ENCODE measurements at regions not wholly inside any gene's neighbourhood (a gene's known extent, or its start where the extent isn't known, plus 50 kb on each side); places are given as distances from the start of the nearest gene placed in this dataset.

DNA sequence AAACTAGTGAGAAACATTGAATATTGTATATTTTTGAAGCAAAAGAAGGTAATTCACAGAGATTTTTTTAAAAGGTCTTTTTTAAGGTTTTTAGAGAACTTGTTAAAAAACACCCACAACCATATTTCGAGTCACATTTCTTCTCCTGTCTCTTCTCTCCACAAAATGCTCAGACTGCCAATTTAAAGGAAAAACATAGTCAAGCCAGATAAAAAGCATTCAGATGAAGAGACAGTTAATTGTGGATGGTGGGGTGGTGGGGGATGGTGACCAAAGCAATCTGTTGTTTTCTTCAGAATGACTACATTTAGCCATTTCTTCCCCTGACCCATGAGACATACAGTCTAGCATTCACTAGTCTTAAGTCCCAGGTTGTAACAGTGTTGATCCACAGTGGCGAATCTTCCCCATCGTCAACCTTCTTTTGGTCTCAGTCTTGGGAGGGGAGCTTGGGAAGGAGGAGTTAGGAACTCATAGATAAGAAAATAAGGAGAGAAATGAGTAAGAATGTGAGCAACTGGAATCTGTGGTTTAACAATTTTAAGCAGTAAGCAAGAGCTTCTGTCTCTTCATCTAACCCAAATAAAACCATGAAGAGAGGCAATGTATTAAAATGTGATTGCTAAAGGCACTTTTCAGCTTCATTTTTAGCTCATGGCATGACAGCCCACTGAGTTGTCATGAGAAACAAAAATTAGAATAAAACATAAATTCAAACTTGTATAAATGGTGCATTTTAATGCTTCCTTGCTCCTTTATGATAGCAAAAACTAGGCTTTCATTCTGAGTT is 413.7 kb upstream of the FSHR start:
- H3K27ac ChIP-seq = no peak overlapping the region
- no peak for DNase-seq
- no peaks in the 10 kb centered on the region for H3K27me3 ChIP-seq
- H3K4me1 ChIP-seq (ENCODE audit: insufficient read depth) = no peaks in the 10 kb centered on the region
- no peaks in the 10 kb centered on the region for H3K9me3 ChIP-seq
- no peak for TF ChIP-seq CTCF (IDR thresholded peaks at IDR 0.05)
- no peak for TF ChIP-seq POLR2A (IDR thresholded peaks at IDR 0.05)
- no peak for TF ChIP-seq EP300 (IDR thresholded peaks at IDR 0.05)
- H3K36me3 ChIP-seq = no peaks in the 10 kb centered on the region
- no peak overlapping the region for H3K4me3 ChIP-seq
- 37 to 47% (median 44%) methylated on average over 3 of the region's 3 CpGs for whole genome bisulfite sequencing, 3 donors
- intact Hi-C loops (cut with DNase I) = no loop called here

DNA sequence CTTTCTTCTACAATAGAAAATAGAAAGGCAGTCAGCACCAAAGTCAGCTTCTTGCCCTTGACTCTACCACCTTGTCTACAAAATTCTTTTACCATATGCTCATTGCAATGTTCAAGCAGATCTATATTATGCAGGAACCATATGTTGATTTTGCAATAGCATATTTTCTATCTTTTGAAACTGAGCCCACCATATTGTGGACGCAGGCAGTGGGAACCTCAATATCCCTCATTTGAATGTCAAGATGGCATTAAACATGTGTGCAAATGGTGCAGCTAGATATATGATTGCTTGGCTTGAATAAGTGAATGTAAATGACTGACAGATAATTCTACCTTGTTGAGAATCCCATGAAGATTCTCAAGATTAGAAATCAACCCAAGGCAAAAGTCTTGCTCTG is 412.7 kb upstream of the FSHR start:
- Histone ChIP-seq H3K4me1 (ENCODE audit: insufficient read depth) (no peaks in the 10 kb centered on the region), H3K27me3 (no peaks in the 10 kb centered on the region), H3K36me3 (no peaks in the 10 kb centered on the region), H3K27ac (no peak overlapping the region), H3K4me3 (no peak overlapping the region), H3K9me3 (no peaks in the 10 kb centered on the region)
- DNase-seq = no peak
- TF ChIP-seq POLR2A (IDR thresholded peaks at IDR 0.05) (no peak), CTCF (IDR thresholded peaks at IDR 0.05) (no peak), EP300 (IDR thresholded peaks at IDR 0.05) (no peak)
- WGBS, 3 donors = 34 to 88% (median 39%) methylated on average over 1 of the region's 1 CpG
- intact Hi-C loops (cut with DNase I) = no loop called here

DNA sequence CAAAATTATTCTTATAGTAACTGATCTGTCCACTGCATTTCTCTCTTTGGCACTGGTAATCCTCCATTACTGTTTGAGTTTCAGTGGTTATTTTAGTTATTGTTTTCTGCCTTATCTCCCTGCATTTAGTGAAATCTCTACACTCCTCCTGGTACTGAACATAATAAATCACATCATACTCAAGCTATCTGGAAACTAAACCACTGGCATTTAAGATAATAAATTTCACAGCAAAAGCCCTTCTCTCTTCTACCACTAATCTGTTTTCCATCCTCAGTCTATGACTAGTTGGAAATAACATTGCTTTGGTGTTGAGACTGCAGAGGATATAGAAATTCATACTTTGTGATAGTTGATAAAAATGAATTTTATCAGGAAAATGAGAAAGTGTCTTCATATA is 399.3 kb upstream of the FSHR start:
- H3K27me3 ChIP-seq = no peaks in the 10 kb centered on the region
- no peaks in the 10 kb centered on the region for H3K36me3 ChIP-seq
- no peak for DNase-seq
- no peak for TF ChIP-seq EP300 (IDR thresholded peaks at IDR 0.05)
- TF ChIP-seq POLR2A (IDR thresholded peaks at IDR 0.05) = no peak
- TF ChIP-seq CTCF (IDR thresholded peaks at IDR 0.05) = no peak
- H3K9me3 ChIP-seq = no peaks in the 10 kb centered on the region
- H3K4me3 ChIP-seq = no peak overlapping the region
- intact Hi-C loops (cut with DNase I) = no loop called here
- H3K4me1 ChIP-seq (ENCODE audit: insufficient read depth) = no peaks in the 10 kb centered on the region
- no peak overlapping the region for H3K27ac ChIP-seq

DNA sequence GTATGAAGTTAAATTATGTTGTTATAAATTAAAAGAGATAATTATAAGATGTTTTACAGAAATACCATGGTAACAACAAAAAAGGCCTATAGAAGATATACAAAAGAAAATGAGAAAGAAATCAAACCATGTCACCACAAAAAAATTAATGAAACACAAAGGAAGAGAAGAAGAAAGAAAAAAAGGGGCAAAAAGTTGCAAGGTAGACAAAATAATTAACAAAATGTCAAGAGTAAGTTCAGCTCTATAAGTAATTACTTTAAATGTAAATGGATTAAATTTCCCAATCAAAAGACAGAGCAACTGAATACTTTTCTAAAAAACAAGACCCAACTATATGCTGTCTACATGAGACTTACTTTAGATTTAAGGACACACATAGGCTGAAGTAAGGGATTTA is 378.4 kb upstream of the FSHR start:
- no peak overlapping the region for H3K4me3 ChIP-seq
- H3K9me3 ChIP-seq = no peaks in the 10 kb centered on the region
- H3K4me1 ChIP-seq (ENCODE audit: insufficient read depth) = no peaks in the 10 kb centered on the region
- no peaks in the 10 kb centered on the region for H3K36me3 ChIP-seq
- TF ChIP-seq CTCF (IDR thresholded peaks at IDR 0.05) = no peak
- TF ChIP-seq EP300 (IDR thresholded peaks at IDR 0.05) = no peak
- no peak for TF ChIP-seq POLR2A (IDR thresholded peaks at IDR 0.05)
- H3K27me3 ChIP-seq = no peaks in the 10 kb centered on the region
- intact Hi-C loops (cut with DNase I) = no loop called here
- no peak overlapping the region for H3K27ac ChIP-seq
- DNase-seq = no peak

Measured in ovary (tissue), 7 donors.